Hepatocyte (in vitro differentiated cells): ENCODE measurements at regions not wholly inside any gene's neighbourhood (a gene's known extent, or its start where the extent isn't known, plus 50 kb on each side); places are given as distances from the start of the nearest gene placed in this dataset.

Experiments used
- DNase-seq: peaks from one replicate; pipeline ENCODE4 v3.0.0-alpha.2; 2016; ENCODE audit warnings: low spot score
- H2AFZ ChIP-seq: fragments of 200-600 bp; sonication (generic); 2 replicates; pipeline ENCODE4 v1.6.0; 2016; ENCODE audit warnings: antibody characterized with exemption, mild to moderate bottlenecking
- H3K27ac ChIP-seq: fragments of 200-600 bp; sonication (generic); 2 replicates; pipeline ENCODE4 v1.5.1; 2016; ENCODE audit warnings: mild to moderate bottlenecking
- H3K27me3 ChIP-seq: fragments of 200-600 bp; sonication (generic); 2 replicates; pipeline ENCODE4 v1.6.1; 2016
- H3K36me3 ChIP-seq: fragments of 200-600 bp; sonication (generic); replicated peaks from 2 replicates; pipeline ENCODE4 v1.5.1; 2016; ENCODE audit warnings: low read depth; ENCODE audit not compliant: insufficient read depth
- H3K4me1 ChIP-seq: fragments of 200-600 bp; sonication (generic); 2 replicates; pipeline ENCODE4 v1.5.1; 2016; ENCODE audit warnings: mild to moderate bottlenecking, moderate library complexity; ENCODE audit not compliant: insufficient read depth
- H3K4me2 ChIP-seq: fragments of 200-600 bp; sonication (generic); 2 replicates; pipeline ENCODE4 v1.6.0; 2016
- H3K4me3 ChIP-seq: fragments of 200-600 bp; sonication (generic); 2 replicates; pipeline ENCODE4 v1.5.1; 2016; ENCODE audit warnings: mild to moderate bottlenecking
- H3K79me2 ChIP-seq: fragments of 200-600 bp; sonication (generic); 2 replicates; pipeline ENCODE4 v1.6.0; 2017; ENCODE audit warnings: mild to moderate bottlenecking
- H3K9me2 ChIP-seq: fragments of 200-600 bp; sonication (generic); replicated peaks from 2 replicates; pipeline ENCODE4 v1.6.0; 2017; ENCODE audit warnings: mild to moderate bottlenecking; ENCODE audit not compliant: insufficient read depth
- H3K9me3 ChIP-seq: fragments of 200-600 bp; sonication (generic); 2 replicates; pipeline ENCODE4 v1.5.1; 2016; ENCODE audit warnings: low read depth, mild to moderate bottlenecking
- H4K20me1 ChIP-seq: fragments of 200-600 bp; sonication (generic); 2 replicates; pipeline ENCODE4 v1.6.0; 2016; ENCODE audit warnings: mild to moderate bottlenecking; ENCODE audit not compliant: insufficient read depth, poor library complexity, severe bottlenecking
- EZH2 ChIP-seq: fragments of 200-600 bp; sonication (generic); IDR thresholded peaks from 2 replicates; pipeline ENCODE4 v1.6.1; 2016; ENCODE audit warnings: antibody characterized with exemption, mild to moderate bottlenecking, borderline replicate concordance
- EZH2phosphoT487 ChIP-seq: fragments of 200-600 bp; sonication (generic); IDR thresholded peaks from one replicate; pipeline ENCODE4 v1.6.1; 2018; ENCODE audit warnings: antibody characterized with exemption, mild to moderate bottlenecking, low read depth, moderate library complexity; ENCODE audit not compliant: unreplicated experiment, severe bottlenecking
- WGBS: methylation state at CpG from one replicate; pipeline ENCODE4 v1.1.6; 2016; ENCODE audit warnings: low lambda C conversion rate; ENCODE audit errors: missing lambda C conversion rate; 5-methylcytosine and 5-hydroxymethylcytosine counted together
- TF ChIP-seq, protein P1 (sequence below): fragments of 200-600 bp; sonication (generic); IDR thresholded peaks from 2 replicates; pipeline ENCODE4 v1.5.1; 2016; ENCODE audit warnings: antibody characterized with exemption, mild to moderate bottlenecking; ENCODE audit not compliant: poor library complexity

DNA sequence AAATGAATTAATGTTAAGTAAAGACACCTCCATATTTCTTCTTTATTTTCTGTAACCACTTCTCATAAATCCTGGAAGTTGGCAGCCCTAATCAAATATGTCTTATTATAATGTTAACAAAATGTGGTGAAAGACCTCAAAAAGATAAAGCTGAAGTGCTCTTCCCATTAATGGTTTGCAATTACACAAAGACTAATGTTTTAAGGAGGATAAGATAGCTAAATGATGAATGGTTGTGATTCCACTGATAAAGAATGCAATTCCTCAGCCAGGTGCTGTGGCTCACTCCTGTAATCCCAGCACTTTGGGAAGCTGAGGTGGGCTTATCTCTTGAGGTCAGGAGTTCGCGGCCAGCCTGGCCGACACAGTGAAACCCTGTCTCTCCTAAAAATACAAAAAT, 125.8 kb upstream of the SNX2 start:
- H4K20me1 ChIP-seq: no peaks in the 10 kb centered on the region
- H3K9me3 ChIP-seq: no peaks in the 10 kb centered on the region
- H2AFZ ChIP-seq: no peak overlapping the region
- 51% methylated on average over 3 of the region's 3 CpGs for WGBS
- no peak overlapping the region for H3K4me2 ChIP-seq
- H3K4me3 ChIP-seq: no peak overlapping the region
- no peaks in the 10 kb centered on the region for H3K27me3 ChIP-seq
- TF ChIP-seq, protein P1, sequence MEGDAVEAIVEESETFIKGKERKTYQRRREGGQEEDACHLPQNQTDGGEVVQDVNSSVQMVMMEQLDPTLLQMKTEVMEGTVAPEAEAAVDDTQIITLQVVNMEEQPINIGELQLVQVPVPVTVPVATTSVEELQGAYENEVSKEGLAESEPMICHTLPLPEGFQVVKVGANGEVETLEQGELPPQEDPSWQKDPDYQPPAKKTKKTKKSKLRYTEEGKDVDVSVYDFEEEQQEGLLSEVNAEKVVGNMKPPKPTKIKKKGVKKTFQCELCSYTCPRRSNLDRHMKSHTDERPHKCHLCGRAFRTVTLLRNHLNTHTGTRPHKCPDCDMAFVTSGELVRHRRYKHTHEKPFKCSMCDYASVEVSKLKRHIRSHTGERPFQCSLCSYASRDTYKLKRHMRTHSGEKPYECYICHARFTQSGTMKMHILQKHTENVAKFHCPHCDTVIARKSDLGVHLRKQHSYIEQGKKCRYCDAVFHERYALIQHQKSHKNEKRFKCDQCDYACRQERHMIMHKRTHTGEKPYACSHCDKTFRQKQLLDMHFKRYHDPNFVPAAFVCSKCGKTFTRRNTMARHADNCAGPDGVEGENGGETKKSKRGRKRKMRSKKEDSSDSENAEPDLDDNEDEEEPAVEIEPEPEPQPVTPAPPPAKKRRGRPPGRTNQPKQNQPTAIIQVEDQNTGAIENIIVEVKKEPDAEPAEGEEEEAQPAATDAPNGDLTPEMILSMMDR: no peak
- TF ChIP-seq EZH2phosphoT487: no peak
- no peak for TF ChIP-seq EZH2
- H3K79me2 ChIP-seq: no peaks in the 10 kb centered on the region
- H3K36me3 ChIP-seq: no peaks in the 10 kb centered on the region
- no peak for DNase-seq
- no peaks in the 10 kb centered on the region for H3K9me2 ChIP-seq
- H3K27ac ChIP-seq: no peak overlapping the region
- no peaks in the 10 kb centered on the region for H3K4me1 ChIP-seq

DNA sequence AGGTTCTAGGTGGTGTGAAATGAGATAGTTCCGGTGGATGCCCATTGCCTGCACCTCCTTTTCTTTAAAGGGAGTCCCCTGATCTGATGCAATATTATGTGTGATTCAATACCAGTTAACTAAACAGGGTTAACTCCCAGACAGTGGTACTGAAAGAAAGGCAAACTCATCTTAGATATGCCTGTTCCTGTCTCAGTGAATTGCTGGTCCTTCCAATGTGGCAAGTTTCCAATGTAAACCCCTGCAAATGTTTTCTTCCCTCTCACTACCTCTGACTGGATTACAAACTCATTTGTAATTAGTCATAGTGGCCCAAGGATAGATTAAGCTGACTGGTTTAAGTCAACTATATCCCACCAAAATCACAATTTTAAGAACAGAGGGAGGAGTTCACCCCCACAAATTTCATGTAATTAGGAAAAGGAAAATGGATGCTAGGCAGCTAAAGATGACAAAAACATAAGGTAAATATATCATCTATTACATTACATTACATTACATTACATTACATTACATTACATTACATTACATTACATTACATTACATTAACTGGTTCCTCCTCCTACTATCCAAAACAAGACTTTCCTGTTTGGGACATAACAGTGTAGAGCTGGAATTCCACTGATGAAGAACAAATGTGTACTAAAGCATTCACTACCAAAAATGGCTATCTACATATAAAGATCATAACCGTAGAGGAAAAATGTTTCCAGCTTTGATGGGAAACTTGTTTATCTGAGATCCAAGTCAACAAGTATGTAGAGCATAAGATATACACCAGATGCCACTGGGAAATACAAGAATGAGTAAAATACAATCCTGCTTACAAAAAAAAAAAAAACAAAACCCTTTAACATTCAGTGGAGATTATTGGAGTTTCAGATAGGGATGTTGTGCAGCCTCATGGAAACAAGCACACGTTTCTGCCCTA, 121.5 kb upstream of the SNX2 start:
- Histone ChIP-seq H3K9me2 (no peaks in the 10 kb centered on the region), H2AFZ (no peak overlapping the region), H4K20me1 (no peaks in the 10 kb centered on the region), H3K27ac (peak overlapping the region; percentile 44), H3K4me2 (no peak overlapping the region), H3K9me3 (no peaks in the 10 kb centered on the region), H3K79me2 (no peaks in the 10 kb centered on the region), H3K4me3 (no peak overlapping the region), H3K36me3 (no peaks in the 10 kb centered on the region), H3K27me3 (no peaks in the 10 kb centered on the region), H3K4me1 (no peaks in the 10 kb centered on the region)
- no peak for DNase-seq
- TF ChIP-seq EZH2phosphoT487: no peak
- no peak for TF ChIP-seq EZH2
- TF ChIP-seq, protein P1: no peak
- WGBS: 41% methylated on average over 3 of the region's 3 CpGs

DNA sequence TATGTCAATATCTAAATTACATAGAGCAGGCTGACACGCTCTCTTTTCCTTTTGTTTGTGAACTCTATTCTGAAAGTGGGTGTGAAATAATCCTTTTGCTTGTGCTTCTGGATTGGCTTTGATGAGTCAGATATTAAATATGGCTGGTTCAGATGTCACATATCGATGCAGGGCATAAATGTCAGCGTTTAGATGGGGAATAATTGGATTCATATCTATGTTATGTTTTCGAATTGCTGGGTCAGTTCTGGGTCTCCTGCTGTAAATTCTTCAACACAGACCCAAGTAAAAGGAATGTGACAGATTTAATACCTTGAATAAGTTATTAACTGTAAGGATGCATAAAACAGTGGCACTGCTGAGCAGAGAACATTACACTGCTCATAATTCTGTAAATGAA, 118.7 kb upstream of the SNX2 start:
- no peaks in the 10 kb centered on the region for H3K79me2 ChIP-seq
- H3K4me3 ChIP-seq: no peak overlapping the region
- 63% methylated on average over 4 of the region's 4 CpGs for WGBS
- H2AFZ ChIP-seq: no peak overlapping the region
- H3K9me3 ChIP-seq: no peaks in the 10 kb centered on the region
- TF ChIP-seq, protein P1: no peak
- no peak for TF ChIP-seq EZH2
- TF ChIP-seq EZH2phosphoT487: no peak
- DNase-seq: no peak
- H3K27me3 ChIP-seq: no peaks in the 10 kb centered on the region
- H3K4me1 ChIP-seq: no peaks in the 10 kb centered on the region
- H3K36me3 ChIP-seq: no peaks in the 10 kb centered on the region
- no peak overlapping the region for H3K27ac ChIP-seq
- H3K9me2 ChIP-seq: no peaks in the 10 kb centered on the region
- no peak overlapping the region for H3K4me2 ChIP-seq
- no peaks in the 10 kb centered on the region for H4K20me1 ChIP-seq
